Keratinocyte (primary cell): ENCODE measurements at regions not wholly inside any gene's neighbourhood (a gene's known extent, or its start where the extent isn't known, plus 50 kb on each side); places are given as distances from the start of the nearest gene placed in this dataset.

Source experiments
- DNase-seq: peaks from one replicate; pipeline ENCODE4 v3.0.0-alpha.2; 2011; ENCODE audit warnings: low read depth, missing footprints, low spot score
- FAIRE-seq: peaks from 2 replicates; lab custom pipeline; 2011; peaks lifted over from hg19 to GRCh38; lab: Jason Lieb, UNC
- H2AFZ ChIP-seq: 2 replicates; pipeline ENCODE4 v1.6.0; 2012; ENCODE audit warnings: low read length, control low read depth, inconsistent platforms; ENCODE audit not compliant: control insufficient read depth
- H3K27ac ChIP-seq: 2 replicates; pipeline ENCODE4 v1.5.1; 2011; ENCODE audit warnings: low read length; ENCODE audit not compliant: control insufficient read depth, insufficient read depth
- H3K27me3 ChIP-seq: 3 replicates; pipeline ENCODE4 v1.6.0; 2011; ENCODE audit warnings: low read length; ENCODE audit not compliant: control insufficient read depth, insufficient read depth; ENCODE audit errors: extremely low read depth
- H3K36me3 ChIP-seq, 2 experiments: 2 replicates in 1 of 2; 3 replicates in 1 of 2; pipeline ENCODE4 v1.5.1; 2011; ENCODE audit warnings: low read length in 2 of 2, mild to moderate bottlenecking in 1 of 2; ENCODE audit not compliant: control insufficient read depth in 2 of 2, insufficient read depth in 2 of 2; ENCODE audit errors: extremely low read depth in 1 of 2
- H3K4me1 ChIP-seq: 3 replicates; pipeline ENCODE4 v1.5.1; 2011; ENCODE audit warnings: low read length; ENCODE audit not compliant: control insufficient read depth, insufficient read depth; ENCODE audit errors: extremely low read depth
- H3K4me2 ChIP-seq: 3 replicates; pipeline ENCODE4 v1.6.0; 2011; ENCODE audit warnings: low read depth, low read length; ENCODE audit not compliant: control insufficient read depth, insufficient read depth; ENCODE audit errors: extremely low read depth
- H3K4me3 ChIP-seq, 3 experiments: fragments of 200-600 bp in 1 of 3; sonication (generic) in 1 of 3; 2 replicates in 2 of 3; 3 replicates in 1 of 3; pipeline ENCODE4 v1.5.1; 2011 to 2016; ENCODE audit warnings: low read length in 3 of 3, mild to moderate bottlenecking in 3 of 3, control low read depth in 2 of 3, inconsistent platforms in 1 of 3, low read depth in 1 of 3, mixed read lengths in 1 of 3, mixed run types in 1 of 3, moderate library complexity in 1 of 3; ENCODE audit not compliant: control insufficient read depth in 2 of 3, insufficient read depth in 2 of 3; ENCODE audit errors: extremely low read depth in 1 of 3
- H3K79me2 ChIP-seq: 2 replicates; pipeline ENCODE4 v1.6.0; 2012; ENCODE audit warnings: low read length; ENCODE audit not compliant: control insufficient read depth, insufficient read depth
- H3K9ac ChIP-seq: 3 replicates; pipeline ENCODE4 v1.6.0; 2011; ENCODE audit warnings: low read length; ENCODE audit not compliant: control insufficient read depth, insufficient read depth; ENCODE audit errors: extremely low read depth
- H3K9me1 ChIP-seq: 3 replicates; pipeline ENCODE4 v1.6.0; 2011; ENCODE audit warnings: low read length; ENCODE audit not compliant: control insufficient read depth, insufficient read depth; ENCODE audit errors: extremely low read depth
- H3K9me3 ChIP-seq: 2 replicates; pipeline ENCODE4 v1.5.1; 2012; ENCODE audit warnings: low read depth, low read length; ENCODE audit not compliant: control insufficient read depth
- H4K20me1 ChIP-seq: 3 replicates; pipeline ENCODE4 v1.6.0; 2011; ENCODE audit warnings: low read length; ENCODE audit not compliant: control insufficient read depth, insufficient read depth; ENCODE audit errors: extremely low read depth
- EZH2 ChIP-seq: IDR thresholded peaks from one replicate; pipeline ENCODE4 v1.6.1; 2012; ENCODE audit warnings: inconsistent platforms, mild to moderate bottlenecking, low read length, moderate library complexity
- dilution Hi-C: fragments of 300-500 bp; cut with MboI; formaldehyde crosslinking; loops from one replicate; pipeline ENCODE4 v1.7.0; 2020; ENCODE audit warnings: low sequenced_read_pairs; ENCODE audit not compliant: extremely low pct_ligation_motif_present
- TF ChIP-seq, protein P1 (sequence below), 3 experiments: IDR thresholded peaks in 1 of 3; conservative IDR thresholded peaks in 1 of 3; optimal IDR thresholded peaks in 1 of 3; 2 replicates in 2 of 3; 3 replicates in 1 of 3; pipeline versions ENCODE3 to v1.5.1; 2011; ENCODE audit warnings: low read length in 3 of 3, mild to moderate bottlenecking in 3 of 3, moderate library complexity in 2 of 3, control low read depth in 1 of 3, inconsistent platforms in 1 of 3; ENCODE audit not compliant: insufficient read depth in 2 of 3; ENCODE audit errors: extremely low read depth in 1 of 3

DNA sequence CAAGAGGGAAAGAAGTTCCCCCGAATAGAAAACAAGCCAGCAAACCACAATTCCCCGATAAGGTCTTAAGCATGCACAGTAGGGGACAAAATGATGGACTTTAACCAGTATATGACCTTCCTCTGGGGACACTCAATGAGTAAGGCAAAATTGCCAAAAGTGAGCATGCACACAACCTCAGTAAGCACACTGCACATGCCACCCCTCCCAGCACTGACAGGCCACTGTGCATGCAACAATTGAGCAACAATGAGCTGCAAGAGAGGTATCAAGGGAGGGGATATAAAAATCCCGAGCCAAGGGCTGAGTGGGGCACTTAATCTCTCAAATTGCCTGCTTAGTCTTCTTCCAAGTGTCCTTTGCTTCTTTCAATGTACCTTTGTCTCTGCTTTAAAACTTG lies 935.8 kb upstream of the SLC39A10 start:
- TF ChIP-seq EZH2: no peak
- TF ChIP-seq, protein P1, sequence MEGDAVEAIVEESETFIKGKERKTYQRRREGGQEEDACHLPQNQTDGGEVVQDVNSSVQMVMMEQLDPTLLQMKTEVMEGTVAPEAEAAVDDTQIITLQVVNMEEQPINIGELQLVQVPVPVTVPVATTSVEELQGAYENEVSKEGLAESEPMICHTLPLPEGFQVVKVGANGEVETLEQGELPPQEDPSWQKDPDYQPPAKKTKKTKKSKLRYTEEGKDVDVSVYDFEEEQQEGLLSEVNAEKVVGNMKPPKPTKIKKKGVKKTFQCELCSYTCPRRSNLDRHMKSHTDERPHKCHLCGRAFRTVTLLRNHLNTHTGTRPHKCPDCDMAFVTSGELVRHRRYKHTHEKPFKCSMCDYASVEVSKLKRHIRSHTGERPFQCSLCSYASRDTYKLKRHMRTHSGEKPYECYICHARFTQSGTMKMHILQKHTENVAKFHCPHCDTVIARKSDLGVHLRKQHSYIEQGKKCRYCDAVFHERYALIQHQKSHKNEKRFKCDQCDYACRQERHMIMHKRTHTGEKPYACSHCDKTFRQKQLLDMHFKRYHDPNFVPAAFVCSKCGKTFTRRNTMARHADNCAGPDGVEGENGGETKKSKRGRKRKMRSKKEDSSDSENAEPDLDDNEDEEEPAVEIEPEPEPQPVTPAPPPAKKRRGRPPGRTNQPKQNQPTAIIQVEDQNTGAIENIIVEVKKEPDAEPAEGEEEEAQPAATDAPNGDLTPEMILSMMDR (optimal IDR thresholded peaks at IDR 0.05 in 1 of 3, IDR thresholded peaks at IDR 0.05 in 1 of 3, conservative IDR thresholded peaks at IDR 0.05 in 1 of 3; ENCODE audit: extremely low read depth in 1 of 3, insufficient read depth in 2 of 3, low read length in 3 of 3): no peak
- Histone ChIP-seq H3K9ac (no peak overlapping the region), H2AFZ (no peak overlapping the region), H3K36me3 (no peaks in the 10 kb centered on the region), H3K4me1 (peaks cover 5% of the 10 kb centered on the region), H3K27ac (no peak overlapping the region), H3K9me3 (no peaks in the 10 kb centered on the region), H3K79me2 (no peaks in the 10 kb centered on the region), H4K20me1 (no peaks in the 10 kb centered on the region), H3K27me3 (no peaks in the 10 kb centered on the region), H3K4me3 (no peak overlapping the region), H3K4me2 (no peak overlapping the region), H3K9me1 (no peaks in the 10 kb centered on the region)
- dilution Hi-C loops: no loop called here
- FAIRE-seq: no peak
- DNase-seq: no peak

DNA sequence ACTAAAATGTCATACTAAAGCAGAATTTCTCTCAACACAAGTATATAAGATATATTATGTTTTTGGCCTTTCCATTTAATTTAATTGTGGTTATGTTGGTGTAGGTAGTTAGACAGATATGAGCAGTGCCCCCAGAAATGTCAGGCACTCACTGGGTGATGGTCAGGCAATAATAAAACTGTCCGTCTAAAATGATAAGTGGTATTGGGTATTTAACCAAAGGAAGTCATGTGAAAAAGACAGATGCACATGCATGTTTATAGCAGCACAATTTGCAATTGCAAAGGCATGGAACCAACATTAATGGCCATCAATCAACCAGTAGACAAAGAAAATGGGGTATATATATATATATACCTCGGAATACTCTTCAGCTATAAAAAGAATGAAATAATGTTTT lies 936.6 kb upstream of the SLC39A10 start:
- dilution Hi-C loops: no loop called here
- no peak for TF ChIP-seq EZH2
- TF ChIP-seq, protein P1 (optimal IDR thresholded peaks at IDR 0.05 in 1 of 3, IDR thresholded peaks at IDR 0.05 in 1 of 3, conservative IDR thresholded peaks at IDR 0.05 in 1 of 3; ENCODE audit: extremely low read depth in 1 of 3, insufficient read depth in 2 of 3, low read length in 3 of 3): no peak
- Histone ChIP-seq H3K9me3 (no peaks in the 10 kb centered on the region), H3K4me2 (no peak overlapping the region), H3K27me3 (no peaks in the 10 kb centered on the region), H3K79me2 (no peaks in the 10 kb centered on the region), H3K36me3 (no peaks in the 10 kb centered on the region), H3K9me1 (no peaks in the 10 kb centered on the region), H3K27ac (no peak overlapping the region), H3K4me1 (peaks cover 2% of the 10 kb centered on the region), H3K4me3 (no peak overlapping the region), H3K9ac (no peak overlapping the region), H2AFZ (no peak overlapping the region), H4K20me1 (no peaks in the 10 kb centered on the region)
- no peak for DNase-seq
- no peak for FAIRE-seq
